SK-N-MC (cell line): ENCODE measurements at regions not wholly inside any gene's neighbourhood (a gene's known extent, or its start where the extent isn't known, plus 50 kb on each side); places are given as distances from the start of the nearest gene placed in this dataset.

ENCODE experiments used
- EZH2 ChIP-seq: fragments of 200-600 bp; sonication (generic); IDR thresholded peaks from one replicate; pipeline ENCODE4 v1.6.1; 2017; ENCODE audit warnings: antibody characterized with exemption
- FOXP2 ChIP-seq: optimal IDR thresholded peaks from 2 replicates; pipeline ENCODE3; 2011; ENCODE audit warnings: mild to moderate bottlenecking, moderate library complexity; ENCODE audit not compliant: insufficient read depth; ENCODE audit errors: extremely low read length, control extremely low read depth
- POLR2AphosphoS5 ChIP-seq: IDR thresholded peaks from 2 replicates; pipeline ENCODE4 v1.6.1; 2012; ENCODE audit warnings: mild to moderate bottlenecking, low read depth, low read length, borderline replicate concordance

GRCh38 chr6:149158076-149158475, 159.4 kb upstream of the TAB2 start:
- TF ChIP-seq POLR2AphosphoS5 (no peak), EZH2 (no peak), FOXP2 (no peak)
